Hematopoietic multipotent progenitor cell treated with erythropoietin and hydrocortisone succinate and interleukin-3 and kit ligand, for 8 days (in vitro differentiated cells): ENCODE measurements at regions not wholly inside any gene's neighbourhood (a gene's known extent, or its start where the extent isn't known, plus 50 kb on each side); places are given as distances from the start of the nearest gene placed in this dataset.
"Not testable (repeated sequence)": the region's sequence is repeated elsewhere in the genome, so short reads cannot be mapped to it uniquely, and the experiment has no call there.

Experiments
- DNase-seq: peaks from one replicate; pipeline ENCODE4 v3.0.0-alpha.2; 2015

GRCh38 chr7:84817016-84817415 lies 369.8 kb downstream of the SEMA3D start:
- no peak for DNase-seq

GRCh38 chr7:84813376-84813775 lies 373.5 kb downstream of the SEMA3D start:
- DNase-seq: no peak

- no peak for DNase-seq
Measured at GRCh38 chr7:84812021-84812420, 374.8 kb downstream of the SEMA3D start.

- no peak for DNase-seq
Measured at GRCh38 chr7:84811362-84811761, 375.5 kb downstream of the SEMA3D start.

- no peak for DNase-seq
Measured at GRCh38 chr7:84809877-84810276, 377.0 kb downstream of the SEMA3D start.

- no peak for DNase-seq
Measured at GRCh38 chr7:84803979-84804378, 382.9 kb downstream of the SEMA3D start.

- no peak for DNase-seq
Measured at GRCh38 chr7:84801396-84801795, 385.5 kb downstream of the SEMA3D start.

- no peak for DNase-seq
Measured at GRCh38 chr7:84800846-84801245, 386.0 kb downstream of the SEMA3D start.

GRCh38 chr7:84799106-84799505 lies 387.8 kb downstream of the SEMA3D start:
- DNase-seq: no peak

GRCh38 chr7:84792231-84792893 lies 394.5 kb downstream of the SEMA3D start:
- DNase-seq: no peak

- no peak for DNase-seq
Measured at GRCh38 chr7:84790882-84791281, 396.0 kb downstream of the SEMA3D start.

GRCh38 chr7:84786073-84786472 lies 400.8 kb downstream of the SEMA3D start:
- no peak for DNase-seq

GRCh38 chr7:84784450-84784849 lies 402.4 kb downstream of the SEMA3D start:
- no peak for DNase-seq

- DNase-seq: no peak
Measured at GRCh38 chr7:84783141-84783778, 403.6 kb downstream of the SEMA3D start.

GRCh38 chr7:84781838-84782237 lies 405.0 kb downstream of the SEMA3D start:
- no peak for DNase-seq

- DNase-seq: no peak
Measured at GRCh38 chr7:84780158-84781124, 406.4 kb downstream of the SEMA3D start.

GRCh38 chr7:84757761-84758160 lies 429.1 kb downstream of the SEMA3D start:
- no peak for DNase-seq

- DNase-seq: no peak
Measured at GRCh38 chr7:84746353-84746752, 440.5 kb downstream of the SEMA3D start.

- no peak for DNase-seq
Measured at GRCh38 chr7:84744385-84744784, 442.5 kb downstream of the SEMA3D start.

- no peak for DNase-seq
Measured at GRCh38 chr7:84738583-84739150, 448.2 kb downstream of the SEMA3D start.

- DNase-seq: no peak
Measured at GRCh38 chr7:84735677-84736076, 451.2 kb downstream of the SEMA3D start.

GRCh38 chr7:84735011-84735410 lies 451.8 kb downstream of the SEMA3D start:
- no peak for DNase-seq

- not testable (repeated sequence) for DNase-seq
Measured at GRCh38 chr7:84733976-84734375, 452.9 kb downstream of the SEMA3D start.
